Fibroblast of skin of scalp (primary cell): ENCODE measurements at regions not wholly inside any gene's neighbourhood (a gene's known extent, or its start where the extent isn't known, plus 50 kb on each side); places are given as distances from the start of the nearest gene placed in this dataset.
"Not testable (repeated sequence)": the region's sequence is repeated elsewhere in the genome, so short reads cannot be mapped to it uniquely, and the experiment has no call there.

Experiments used
- DNase-seq: peaks from one replicate; pipeline ENCODE4 v3.0.0-alpha.2; 2013

GRCh38 chr1:90396917-90397316 lies 320.2 kb downstream of the BARHL2 start:
- DNase-seq: no peak

- DNase-seq: no peak
Measured at GRCh38 chr1:90394247-90394646, 322.9 kb downstream of the BARHL2 start.

- no peak for DNase-seq
Measured at GRCh38 chr1:90393025-90393424, 324.1 kb downstream of the BARHL2 start.

- DNase-seq: peak; percentile 10
Measured at GRCh38 chr1:90391126-90391525, 326.0 kb downstream of the BARHL2 start.

GRCh38 chr1:90387805-90388204 lies 329.3 kb downstream of the BARHL2 start:
- peak; percentile 34 for DNase-seq

- DNase-seq: peak; percentile 74
Measured at GRCh38 chr1:90386899-90387720, 330.0 kb downstream of the BARHL2 start.

- DNase-seq: no peak
Measured at GRCh38 chr1:90384193-90384592, 332.9 kb downstream of the BARHL2 start.

GRCh38 chr1:90382161-90382560 lies 334.9 kb downstream of the BARHL2 start:
- no peak for DNase-seq

GRCh38 chr1:90381598-90381997 lies 335.5 kb downstream of the BARHL2 start:
- no peak for DNase-seq

GRCh38 chr1:90371448-90371813 lies 345.7 kb downstream of the BARHL2 start:
- no peak for DNase-seq

- peak; percentile 46 for DNase-seq
Measured at GRCh38 chr1:90370686-90371447, 346.2 kb downstream of the BARHL2 start.

- DNase-seq: no peak
Measured at GRCh38 chr1:90362163-90362562, 354.9 kb downstream of the BARHL2 start.

- DNase-seq: no peak
Measured at GRCh38 chr1:90361026-90361425, 356.1 kb downstream of the BARHL2 start.

- DNase-seq: no peak
Measured at GRCh38 chr1:90359994-90360393, 357.1 kb downstream of the BARHL2 start.

GRCh38 chr1:90358448-90358847 lies 358.7 kb downstream of the BARHL2 start:
- no peak for DNase-seq

GRCh38 chr1:90357995-90358394 lies 359.1 kb downstream of the BARHL2 start:
- no peak for DNase-seq

- DNase-seq: no peak
Measured at GRCh38 chr1:90356991-90357390, 360.1 kb downstream of the BARHL2 start.

- DNase-seq: no peak
Measured at GRCh38 chr1:90356101-90356500, 361.0 kb downstream of the BARHL2 start.

GRCh38 chr1:90354704-90355103 lies 359.8 kb downstream of the ZNF326 start:
- no peak for DNase-seq

- DNase-seq: no peak
Measured at GRCh38 chr1:90351019-90351418, 356.1 kb downstream of the ZNF326 start.

GRCh38 chr1:90349510-90349909 lies 354.6 kb downstream of the ZNF326 start:
- DNase-seq: no peak

- DNase-seq: no peak
Measured at GRCh38 chr1:90348934-90349333, 354.0 kb downstream of the ZNF326 start.

GRCh38 chr1:90348459-90348858 lies 353.5 kb downstream of the ZNF326 start:
- not testable (repeated sequence) for DNase-seq

- DNase-seq: no peak
Measured at GRCh38 chr1:90347366-90347765, 352.5 kb downstream of the ZNF326 start.
